ENCODE measurements at regions not wholly inside any gene's neighbourhood (a gene's known extent, or its start where the extent isn't known, plus 50 kb on each side); places are given as distances from the start of the nearest gene placed in this dataset.
A peak's percentile ranks its signal among the peaks of the same experiment; 100 is the strongest.
"Not testable (repeated sequence)": the region's sequence is repeated elsewhere in the genome, so short reads cannot be mapped to it uniquely, and the experiment has no call there.

DNA sequence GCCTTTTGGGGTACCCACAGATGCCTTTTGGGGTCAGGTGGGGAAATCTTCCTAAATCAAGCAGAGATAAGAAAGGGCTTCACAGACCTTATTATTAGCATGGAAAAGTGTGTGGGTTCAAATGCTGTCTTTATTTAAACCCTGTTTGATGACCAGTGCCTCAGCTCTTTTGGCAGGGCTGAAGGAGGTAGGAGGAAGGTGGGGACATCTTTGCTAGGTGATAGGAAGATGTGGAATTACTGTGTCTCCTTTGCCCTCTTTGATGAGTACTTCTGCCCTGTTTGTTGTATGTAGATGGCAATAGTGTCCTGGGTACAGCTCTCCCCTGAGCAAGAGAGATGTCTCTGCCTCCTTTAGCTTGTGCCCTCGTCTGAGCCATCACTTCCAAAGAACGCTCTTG lies 333.3 kb upstream of the ROPN1 start:
- peaks cover 25% of the 10 kb centered on the region for H3K27me3 ChIP-seq
- no peaks in the 10 kb centered on the region for H3K9me3 ChIP-seq
- H3K36me3 ChIP-seq, result no peaks in the 10 kb centered on the region
- no peak for DNase-seq
- H3K4me3 ChIP-seq, result no peak overlapping the region

DNA sequence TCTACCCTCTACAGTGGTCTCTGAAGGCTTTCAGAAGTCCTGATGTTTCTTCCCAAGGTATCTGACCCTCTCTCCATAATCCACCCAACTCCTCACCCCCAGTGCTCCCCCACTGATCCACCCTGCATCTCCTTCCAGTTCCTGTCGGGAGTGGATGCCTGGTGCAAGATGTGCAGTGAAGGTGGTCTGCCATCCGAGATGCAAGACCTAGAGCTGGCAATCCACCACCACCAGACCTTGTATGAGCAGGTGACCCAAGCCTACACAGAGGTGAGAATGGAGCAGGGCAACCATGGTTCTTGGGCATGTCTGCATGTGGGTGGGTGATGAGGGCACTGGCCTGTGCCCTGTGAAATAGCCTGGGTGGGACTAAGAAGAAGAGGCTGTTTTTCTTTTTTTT lies 337.8 kb upstream of the ROPN1 start:
- Histone ChIP-seq H3K4me3 (no peak overlapping the region), H3K9me3 (no peaks in the 10 kb centered on the region), H3K36me3 (no peaks in the 10 kb centered on the region), H3K27me3 (peaks cover 24% of the 10 kb centered on the region)
- DNase-seq, result no peak

DNA sequence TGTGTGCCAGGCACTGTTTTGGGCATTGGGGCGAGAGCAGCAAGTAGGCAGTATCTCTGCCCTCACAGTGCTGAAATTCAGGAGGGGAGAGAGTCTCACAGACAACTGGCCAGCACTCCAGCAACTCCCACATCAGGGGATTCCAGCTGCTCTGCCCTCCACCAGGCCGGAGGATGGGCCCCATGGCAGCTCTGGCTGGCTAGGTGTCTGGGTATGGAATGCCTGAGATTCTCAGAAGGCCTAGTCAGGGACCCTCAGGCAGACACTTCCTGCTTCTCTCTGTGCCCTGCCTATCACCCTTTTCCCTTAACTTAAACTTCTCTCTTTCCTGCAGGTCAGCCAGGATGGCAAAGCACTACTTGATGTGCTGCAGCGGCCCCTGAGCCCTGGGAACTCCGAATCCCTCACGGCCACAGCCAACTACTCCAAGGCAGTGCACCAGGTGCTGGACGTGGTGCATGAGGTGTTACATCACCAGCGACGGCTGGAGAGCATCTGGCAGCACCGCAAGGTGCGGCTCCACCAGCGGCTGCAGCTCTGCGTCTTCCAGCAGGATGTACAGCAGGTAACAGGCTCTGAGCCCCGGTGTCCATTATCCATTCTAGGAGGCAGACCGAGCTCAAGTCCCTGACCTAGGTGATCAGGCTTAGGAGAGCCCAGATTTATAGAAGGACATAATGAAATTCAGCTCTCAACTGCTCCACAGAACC lies 342.2 kb upstream of the ROPN1 start:
- no peak for DNase-seq
- no peaks in the 10 kb centered on the region for H3K9me3 ChIP-seq
- peaks cover 17% of the 10 kb centered on the region for H3K27me3 ChIP-seq
- H3K4me3 ChIP-seq, result no peak overlapping the region
- H3K36me3 ChIP-seq, result no peaks in the 10 kb centered on the region

DNA sequence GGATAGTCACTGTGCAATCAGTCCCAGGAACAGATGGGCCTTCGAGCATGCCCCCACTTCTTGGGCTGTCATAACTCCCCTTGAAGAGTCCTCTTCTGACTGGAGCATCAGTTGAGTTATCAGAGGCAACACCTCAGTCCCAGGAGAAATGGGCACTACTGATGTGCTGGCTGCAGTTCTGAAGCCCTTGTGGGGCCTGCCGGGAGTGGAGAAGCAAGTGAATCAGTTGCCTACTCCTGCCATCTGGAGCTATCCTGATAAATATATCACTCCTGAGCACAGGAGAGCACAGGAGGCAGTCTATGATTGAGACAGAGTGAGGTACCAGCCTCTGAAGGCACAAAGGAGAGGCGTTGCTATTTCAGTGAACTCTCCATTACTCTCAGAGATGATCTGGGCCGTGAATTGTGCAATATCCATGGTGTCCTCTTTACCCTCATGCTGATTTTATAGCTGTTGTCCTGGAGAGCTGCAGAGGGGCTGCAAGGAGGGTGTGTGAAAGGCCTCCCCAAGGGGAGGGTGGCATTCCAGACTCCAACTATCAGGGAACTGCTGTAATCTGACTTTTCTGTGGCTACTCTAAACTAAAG lies 344.2 kb upstream of the ROPN1 start:
- H3K9me3 ChIP-seq, result no peaks in the 10 kb centered on the region
- no peak for DNase-seq
- no peaks in the 10 kb centered on the region for H3K36me3 ChIP-seq
- no peak overlapping the region for H3K4me3 ChIP-seq
- H3K27me3 ChIP-seq, result peaks cover 16% of the 10 kb centered on the region

DNA sequence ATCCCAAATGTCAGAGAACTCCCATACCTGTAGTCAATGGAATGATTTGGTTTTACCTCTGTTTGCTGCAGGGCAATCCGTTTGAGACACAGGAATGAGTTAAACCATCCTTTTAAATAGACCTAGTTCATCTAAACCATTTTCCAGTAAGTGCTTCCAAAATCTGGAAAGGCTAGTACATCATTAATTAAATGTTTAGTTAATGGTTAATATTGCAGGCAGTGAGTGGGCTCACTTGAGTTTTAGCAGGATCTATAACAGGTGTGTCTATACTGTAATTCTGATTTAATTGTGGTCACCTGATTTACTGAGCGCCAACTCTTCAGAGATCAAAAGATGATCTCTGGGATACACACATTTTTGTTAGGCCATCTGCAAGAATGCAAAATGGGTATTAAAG lies 353.9 kb upstream of the ROPN1 start:
- no peaks in the 10 kb centered on the region for H3K36me3 ChIP-seq
- peaks cover 42% of the 10 kb centered on the region for H3K27me3 ChIP-seq
- H3K9me3 ChIP-seq, result no peaks in the 10 kb centered on the region
- H3K4me3 ChIP-seq, result no peak overlapping the region
- DNase-seq, result no peak

DNA sequence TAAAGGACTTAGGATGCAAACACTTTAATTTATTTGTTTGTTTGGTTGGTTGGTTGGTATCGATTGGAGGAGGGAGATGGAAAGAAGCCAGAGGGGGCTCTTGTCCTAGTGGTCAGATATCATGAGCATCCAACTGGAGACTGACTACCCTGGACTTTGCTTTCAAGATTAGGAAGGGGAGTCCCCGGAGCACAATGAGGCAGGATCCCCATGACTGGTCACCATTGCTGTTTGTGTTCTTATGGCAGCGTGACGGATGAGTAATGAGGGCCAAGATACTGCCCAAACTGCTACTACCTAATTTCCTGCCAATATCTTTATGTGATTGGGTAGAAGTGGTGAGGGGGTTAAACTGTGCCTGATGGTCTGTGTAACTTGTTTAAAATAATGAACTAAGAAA lies 354.6 kb upstream of the ROPN1 start:
- Histone ChIP-seq H3K27me3 (peaks cover 36% of the 10 kb centered on the region), H3K9me3 (no peaks in the 10 kb centered on the region), H3K4me3 (no peak overlapping the region), H3K36me3 (no peaks in the 10 kb centered on the region)
- no peak for DNase-seq

DNA sequence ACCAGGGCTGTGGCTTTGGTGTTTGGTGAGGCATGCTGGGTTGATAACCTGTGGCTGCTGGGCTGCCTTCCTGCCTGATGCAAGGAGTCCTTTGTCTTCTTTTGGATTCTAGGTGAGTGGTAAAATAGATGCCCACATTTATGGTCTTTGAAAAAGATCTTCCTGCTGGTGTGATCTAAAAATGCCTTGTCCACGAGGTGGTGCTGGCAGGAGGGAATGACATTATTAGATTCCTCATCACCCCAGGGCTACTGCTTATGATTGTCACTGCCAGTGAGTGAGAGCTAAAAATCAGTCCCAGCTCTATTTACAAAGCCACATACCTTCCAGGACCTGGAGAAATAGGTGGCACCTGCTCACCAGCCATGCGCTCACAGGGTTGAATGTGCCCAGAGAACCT lies 355.5 kb upstream of the ROPN1 start:
- H3K9me3 ChIP-seq, result no peaks in the 10 kb centered on the region
- H3K4me3 ChIP-seq, result no peak overlapping the region
- no peak for DNase-seq
- H3K27me3 ChIP-seq, result peaks cover 30% of the 10 kb centered on the region
- no peaks in the 10 kb centered on the region for H3K36me3 ChIP-seq

DNA sequence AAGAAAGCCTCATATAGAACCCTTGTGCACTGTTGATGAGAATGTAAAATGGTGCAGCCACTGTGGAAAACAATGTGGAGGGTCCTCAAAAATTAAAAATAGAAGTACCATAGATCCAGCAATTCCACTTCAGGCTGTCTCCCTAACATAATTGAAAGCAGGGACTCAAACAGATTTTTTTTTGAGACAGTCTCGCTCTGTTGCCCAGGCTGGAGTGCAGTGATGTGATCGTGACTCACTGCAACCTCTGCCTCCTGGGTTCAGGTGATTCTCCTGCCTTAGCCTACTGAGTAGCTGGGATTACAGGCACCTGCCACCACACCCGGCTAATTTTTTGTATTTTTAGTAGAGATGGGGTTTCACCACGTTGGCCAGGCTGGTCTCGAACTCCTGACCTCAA lies 356.6 kb upstream of the ROPN1 start:
- not testable (repeated sequence) for H3K36me3 ChIP-seq, H3K9me3 ChIP-seq, DNase-seq, H3K4me3 ChIP-seq
- peaks cover 30% of the 10 kb centered on the region for H3K27me3 ChIP-seq

DNA sequence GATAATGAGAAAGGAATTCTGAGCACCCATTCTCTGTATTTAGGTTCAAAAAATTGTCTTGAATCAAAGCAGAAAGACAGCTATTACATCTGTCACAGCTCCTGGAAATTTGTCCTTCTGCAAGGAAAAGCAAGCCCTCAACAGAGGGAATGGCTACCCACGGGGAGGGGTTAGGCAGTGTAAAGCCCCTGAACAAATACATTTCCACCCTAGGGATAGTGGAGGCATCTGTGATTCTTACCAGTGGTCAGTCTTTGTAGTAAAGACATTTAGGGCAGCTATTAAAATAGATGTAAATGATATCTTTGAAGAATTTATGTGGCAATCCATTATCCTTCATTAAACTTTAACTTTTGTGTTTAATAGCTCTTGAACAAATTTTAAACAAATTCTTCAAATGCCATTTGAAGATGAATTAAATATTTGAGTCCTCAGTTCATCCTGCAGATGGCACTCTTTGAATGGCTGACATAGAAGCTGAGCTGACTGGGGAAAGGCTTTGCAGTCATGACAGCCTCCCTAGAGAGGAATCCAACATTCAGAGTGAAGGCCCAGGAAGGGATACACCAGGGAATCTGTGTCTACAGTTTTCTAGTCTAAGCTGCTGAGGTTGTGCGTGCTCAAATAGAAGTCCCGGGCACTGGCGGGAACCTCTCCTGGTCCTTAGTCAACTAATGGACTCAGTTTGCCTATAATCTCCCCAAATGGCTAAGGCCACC lies 359.7 kb upstream of the ROPN1 start:
- no peaks in the 10 kb centered on the region for H3K9me3 ChIP-seq
- peaks cover 17% of the 10 kb centered on the region for H3K27me3 ChIP-seq
- peak; percentile 12 for DNase-seq
- no peak overlapping the region for H3K4me3 ChIP-seq
- H3K36me3 ChIP-seq, result no peaks in the 10 kb centered on the region

DNA sequence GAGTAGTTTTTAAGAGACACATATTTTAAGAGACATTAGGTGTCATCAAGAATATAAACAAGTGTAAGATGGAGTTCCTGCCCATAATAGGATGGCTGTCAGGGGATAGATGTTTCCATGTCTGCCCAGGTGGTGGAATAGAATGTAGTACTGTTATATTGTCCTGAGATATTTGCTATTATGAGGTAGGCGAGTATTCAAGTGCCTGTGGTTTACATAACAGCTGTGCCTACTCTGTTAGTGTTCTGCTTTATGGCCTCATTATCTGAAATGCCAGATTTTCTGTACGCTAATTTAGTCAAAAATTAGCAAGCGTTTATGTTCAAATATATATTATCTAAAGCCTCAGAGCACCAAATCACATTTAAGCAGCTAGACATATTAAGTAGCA lies 360.2 kb upstream of the ROPN1 start:
- H3K9me3 ChIP-seq, result no peaks in the 10 kb centered on the region
- peaks cover 17% of the 10 kb centered on the region for H3K27me3 ChIP-seq
- H3K36me3 ChIP-seq, result no peaks in the 10 kb centered on the region
- no peak overlapping the region for H3K4me3 ChIP-seq
- DNase-seq, result no peak

DNA sequence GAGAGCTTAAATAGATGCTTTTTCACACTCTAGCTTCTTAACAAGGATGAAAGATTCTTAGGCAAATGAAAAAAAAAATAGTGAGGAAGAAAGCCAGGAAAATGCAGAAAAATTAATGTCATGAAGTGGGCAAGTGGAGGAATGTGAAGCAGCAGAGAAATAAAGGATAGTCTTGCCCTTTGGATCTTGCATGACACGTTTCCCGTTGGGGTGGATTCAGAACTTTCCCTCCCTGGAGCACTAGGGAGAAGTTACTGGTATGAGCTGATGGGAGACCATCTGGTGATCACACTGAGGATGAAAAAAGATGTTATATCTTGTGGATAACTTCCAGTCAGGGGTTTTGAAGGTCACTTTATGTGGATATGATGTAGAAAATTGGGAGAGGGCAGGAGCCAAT lies 361.8 kb upstream of the ROPN1 start:
- H3K27me3 ChIP-seq, result peaks cover 17% of the 10 kb centered on the region

DNA sequence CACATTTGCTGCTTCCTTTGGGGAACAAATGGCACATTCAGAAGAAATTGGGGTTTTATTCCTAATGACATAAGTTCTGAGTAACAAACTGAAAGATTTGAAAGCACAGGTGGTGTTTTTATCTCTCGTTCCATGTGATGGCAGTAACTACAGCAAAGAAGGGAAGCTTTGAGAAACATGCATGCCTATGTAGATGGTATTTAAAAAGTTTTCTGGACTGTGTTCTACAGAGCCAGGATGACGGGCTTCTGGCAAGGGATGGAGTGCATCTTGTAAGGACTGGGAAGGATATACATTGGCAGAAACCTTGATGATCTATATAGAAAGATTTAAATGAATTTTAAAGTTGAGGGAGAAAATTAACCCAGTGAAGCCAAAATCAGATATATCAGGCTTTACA lies 362.2 kb upstream of the ROPN1 start:
- no peak for DNase-seq
- Histone ChIP-seq H3K4me3 (no peak overlapping the region), H3K36me3 (no peaks in the 10 kb centered on the region), H3K9me3 (no peaks in the 10 kb centered on the region), H3K27me3 (peaks cover 17% of the 10 kb centered on the region)

More for the DNA sequence above, 361.8 kb upstream of the ROPN1 start:
- H3K9me3 ChIP-seq, result no peaks in the 10 kb centered on the region
- DNase-seq, result no peak
- H3K36me3 ChIP-seq, result no peaks in the 10 kb centered on the region
- no peak overlapping the region for H3K4me3 ChIP-seq

DNA sequence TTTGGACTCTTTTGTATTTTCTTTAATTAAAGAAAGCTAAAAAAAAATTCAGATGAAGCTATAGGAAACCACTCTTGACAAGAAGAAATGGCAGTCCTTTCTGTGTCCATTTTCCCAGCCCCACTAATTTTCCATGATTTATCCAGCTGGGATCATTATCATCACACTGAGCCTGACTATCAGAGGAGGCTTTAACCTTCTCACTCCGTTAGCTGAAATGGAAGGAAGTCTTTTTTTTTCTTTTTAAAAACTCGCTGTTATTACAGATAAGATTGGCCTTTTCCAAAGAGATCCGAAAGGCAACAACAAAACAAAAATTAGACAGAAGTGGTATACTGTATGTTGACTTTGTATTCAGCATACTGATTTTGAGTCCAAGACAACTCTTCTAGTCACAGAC lies 366.2 kb upstream of the ROPN1 start:
- no peaks in the 10 kb centered on the region for H3K36me3 ChIP-seq
- H3K27me3 ChIP-seq, result peaks cover 21% of the 10 kb centered on the region
- H3K9me3 ChIP-seq, result no peaks in the 10 kb centered on the region
- no peak overlapping the region for H3K4me3 ChIP-seq
- no peak for DNase-seq

DNA sequence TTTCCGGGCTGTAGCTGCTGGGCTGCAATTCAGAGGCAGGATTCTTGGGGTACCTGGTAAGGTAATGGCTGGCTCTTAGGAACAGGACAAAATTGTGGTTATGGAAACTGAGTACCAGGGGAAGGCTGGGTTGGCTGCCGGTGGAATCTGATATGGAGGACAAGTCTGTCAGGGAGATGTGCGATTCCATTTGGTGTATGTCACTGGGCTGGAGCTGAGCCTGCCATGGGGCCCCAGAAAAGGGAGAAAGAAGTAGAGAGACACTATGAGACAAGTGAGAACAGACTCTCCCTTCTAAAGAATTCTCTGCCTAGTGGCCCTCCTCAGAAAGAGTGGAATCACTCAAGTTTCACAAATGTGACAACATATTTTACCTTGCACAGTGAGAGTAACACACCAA lies 368.2 kb upstream of the ROPN1 start:
- H3K27me3 ChIP-seq, result peaks cover 21% of the 10 kb centered on the region
- no peak for DNase-seq

DNA sequence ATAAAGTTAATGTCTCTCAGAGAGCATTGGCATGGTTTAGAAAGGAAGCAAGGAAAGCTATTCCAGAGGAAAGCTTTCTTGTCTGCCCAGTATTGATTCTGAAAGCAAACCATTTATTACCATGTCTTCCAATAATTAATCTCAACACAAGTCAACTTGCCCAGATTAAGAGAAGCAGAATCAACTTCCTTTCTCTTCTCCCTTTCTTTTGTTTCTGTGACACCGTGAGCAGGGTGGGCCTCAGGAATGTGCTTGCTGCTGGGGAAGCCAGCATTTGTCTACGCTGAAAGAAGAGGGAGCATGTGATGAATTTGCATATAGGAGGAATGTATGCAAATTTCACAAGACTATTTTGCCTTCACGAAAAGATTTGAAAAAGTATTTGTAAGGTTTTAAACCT lies 368.6 kb upstream of the ROPN1 start:
- DNase-seq, result no peak
- H3K4me3 ChIP-seq, result no peak overlapping the region
- H3K9me3 ChIP-seq, result no peaks in the 10 kb centered on the region
- H3K36me3 ChIP-seq, result no peaks in the 10 kb centered on the region
- peaks cover 21% of the 10 kb centered on the region for H3K27me3 ChIP-seq

More for the DNA sequence above, 368.2 kb upstream of the ROPN1 start:
- Histone ChIP-seq H3K9me3 (no peaks in the 10 kb centered on the region), H3K36me3 (no peaks in the 10 kb centered on the region), H3K4me3 (no peak overlapping the region)

DNA sequence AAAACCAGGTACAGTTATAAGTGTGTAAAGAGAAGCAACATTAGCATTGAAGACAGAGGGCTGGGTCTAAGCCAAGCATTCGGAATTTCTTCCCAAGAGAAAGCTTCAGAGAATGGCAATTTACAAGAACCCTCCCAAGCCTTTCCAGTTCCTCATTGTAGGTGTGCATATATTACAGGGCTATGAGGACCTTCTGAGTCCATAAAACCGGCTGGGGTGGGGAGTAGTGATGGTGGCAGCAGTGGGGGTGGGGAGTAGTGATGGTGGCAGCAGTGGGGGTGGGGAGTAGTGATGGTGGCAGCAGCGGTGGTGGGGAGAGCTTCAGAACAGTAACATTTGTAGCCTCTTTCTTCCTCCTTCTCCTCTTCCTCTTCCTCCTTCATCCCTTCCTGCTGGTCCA lies 368.7 kb upstream of the UMPS start:
- Histone ChIP-seq H3K4me3 (no peak overlapping the region), H3K36me3 (no peaks in the 10 kb centered on the region), H3K9me3 (no peaks in the 10 kb centered on the region), H3K27me3 (peaks cover 21% of the 10 kb centered on the region)
- no peak for DNase-seq

DNA sequence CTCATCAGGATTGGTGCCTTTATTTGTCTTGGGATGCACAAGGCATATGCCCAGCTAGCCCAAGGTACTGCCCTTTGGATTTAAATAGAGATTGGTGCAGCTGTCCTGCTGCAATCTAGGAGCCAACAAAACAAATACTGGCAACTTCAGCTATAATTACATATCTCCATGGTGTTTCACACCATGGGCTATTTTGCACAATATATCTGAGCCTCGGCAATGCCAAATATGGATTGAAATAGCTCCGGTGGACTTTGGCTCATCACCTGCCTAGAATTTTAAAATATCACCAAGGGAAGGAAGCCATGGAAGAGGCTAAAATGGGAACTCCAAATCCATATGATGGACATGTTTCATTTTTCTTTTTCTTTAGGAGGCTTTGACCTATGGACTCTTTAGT lies 367.8 kb upstream of the UMPS start:
- no peaks in the 10 kb centered on the region for H3K36me3 ChIP-seq
- H3K9me3 ChIP-seq, result no peaks in the 10 kb centered on the region
- DNase-seq, result no peak
- H3K27me3 ChIP-seq, result peaks cover 21% of the 10 kb centered on the region
- H3K4me3 ChIP-seq, result no peak overlapping the region

DNA sequence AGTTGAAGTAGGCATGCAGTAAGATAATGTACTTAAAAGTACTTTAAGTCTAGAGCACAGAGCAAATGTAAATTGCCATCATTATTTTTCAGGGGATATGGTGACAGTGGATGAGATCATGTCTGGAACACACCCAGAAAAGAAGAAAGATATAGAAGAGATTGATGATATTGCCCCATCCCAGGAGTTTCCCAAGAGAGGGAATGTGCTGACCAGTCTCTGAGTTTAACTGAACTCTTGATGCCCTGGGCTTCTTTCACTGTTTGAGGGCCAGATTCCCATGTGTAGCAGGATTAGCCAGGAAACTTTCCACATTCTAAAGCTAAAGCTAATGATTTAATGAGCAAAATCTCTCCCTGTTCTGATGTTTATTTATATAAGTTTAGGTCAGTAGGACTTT lies 366.8 kb upstream of the UMPS start:
- peaks cover 21% of the 10 kb centered on the region for H3K27me3 ChIP-seq
- no peaks in the 10 kb centered on the region for H3K9me3 ChIP-seq
- H3K4me3 ChIP-seq, result no peak overlapping the region
- no peak for DNase-seq
- H3K36me3 ChIP-seq, result no peaks in the 10 kb centered on the region
